GM23248 (cell line): ENCODE measurements at regions not wholly inside any gene's neighbourhood (a gene's known extent, or its start where the extent isn't known, plus 50 kb on each side); places are given as distances from the start of the nearest gene placed in this dataset.

Experiments
- DNase-seq: peaks from one replicate; pipeline ENCODE4 v3.0.0-alpha.2; 2015
- H2AFZ ChIP-seq: fragments of 200-600 bp; sonication (generic); 2 replicates; pipeline ENCODE4 v1.6.1; 2016; ENCODE audit warnings: antibody characterized with exemption
- H3F3A ChIP-seq: fragments of 200-600 bp; sonication (generic); 2 replicates; pipeline ENCODE4 v1.6.1; 2016; ENCODE audit warnings: mild to moderate bottlenecking, antibody characterized with exemption, mixed run types; ENCODE audit not compliant: insufficient read depth
- H3K27ac ChIP-seq: fragments of 200-600 bp; sonication (generic); 2 replicates; pipeline ENCODE4 v1.5.1; 2016; ENCODE audit warnings: mild to moderate bottlenecking
- H3K27me3 ChIP-seq: fragments of 200-600 bp; sonication (generic); replicated peaks from 2 replicates; pipeline ENCODE4 v1.6.1; 2016; ENCODE audit warnings: mild to moderate bottlenecking; ENCODE audit not compliant: insufficient read depth
- H3K36me3 ChIP-seq: fragments of 200-600 bp; sonication (generic); 2 replicates; pipeline ENCODE4 v1.6.1; 2016; ENCODE audit warnings: low read depth, mild to moderate bottlenecking
- H3K4me1 ChIP-seq: fragments of 200-600 bp; sonication (generic); 2 replicates; pipeline ENCODE4 v1.6.1; 2016; ENCODE audit warnings: mild to moderate bottlenecking; ENCODE audit not compliant: insufficient read depth
- H3K4me2 ChIP-seq: fragments of 200-600 bp; sonication (generic); one replicate; pipeline ENCODE4 v1.6.1; 2016; ENCODE audit warnings: mild to moderate bottlenecking; ENCODE audit not compliant: unreplicated experiment
- H3K4me3 ChIP-seq: fragments of 200-600 bp; sonication (generic); 2 replicates; pipeline ENCODE4 v1.5.1; 2016; ENCODE audit warnings: mild to moderate bottlenecking
- H3K79me2 ChIP-seq: fragments of 200-600 bp; sonication (generic); 2 replicates; pipeline ENCODE4 v1.6.1; 2016; ENCODE audit warnings: mild to moderate bottlenecking; ENCODE audit not compliant: insufficient read depth
- H3K9ac ChIP-seq: fragments of 200-600 bp; sonication (generic); 2 replicates; pipeline ENCODE4 v1.6.1; 2016; ENCODE audit warnings: mild to moderate bottlenecking
- H3K9me2 ChIP-seq: fragments of 200-600 bp; sonication (generic); 2 replicates; pipeline ENCODE4 v1.6.1; 2016; ENCODE audit warnings: mixed run types, mild to moderate bottlenecking, moderate library complexity; ENCODE audit not compliant: insufficient read depth
- H3K9me3 ChIP-seq: fragments of 200-600 bp; sonication (generic); one replicate; pipeline ENCODE4 v1.6.1; 2017; ENCODE audit warnings: low read depth
- H4K20me1 ChIP-seq: fragments of 200-600 bp; sonication (generic); 2 replicates; pipeline ENCODE4 v1.6.0; 2016; ENCODE audit not compliant: insufficient read depth
- EZH2 ChIP-seq: fragments of 200-600 bp; sonication (generic); IDR thresholded peaks from 2 replicates; pipeline ENCODE4 v1.6.1; 2018; ENCODE audit warnings: antibody characterized with exemption, mild to moderate bottlenecking; ENCODE audit not compliant: insufficient read depth, poor library complexity, severe bottlenecking
- EZH2phosphoT487 ChIP-seq: fragments of 200-600 bp; sonication (generic); IDR thresholded peaks from 2 replicates; pipeline ENCODE4 v1.6.1; 2018; ENCODE audit warnings: antibody characterized with exemption, moderate library complexity, mild to moderate bottlenecking, low read depth; ENCODE audit not compliant: insufficient read depth
- WGBS, 2 experiments: methylation state at CpG; one replicate each; pipeline ENCODE4 v1.1.6; 2015 to 2017; ENCODE audit warnings: low lambda C conversion rate in 2 of 2, low coverage in 1 of 2; ENCODE audit errors: missing lambda C conversion rate in 2 of 2; 5-methylcytosine and 5-hydroxymethylcytosine counted together
- in situ Hi-C: fragments of 300-500 bp; cut with MboI; formaldehyde crosslinking; loops from 2 replicates; pipeline ENCODE4 v1.15.0; 2020

- Histone ChIP-seq H3K9ac (no peak overlapping the region), H3K36me3 (no peaks in the 10 kb centered on the region), H2AFZ (no peak overlapping the region), H4K20me1 (no peaks in the 10 kb centered on the region), H3K27ac (no peak overlapping the region), H3K4me3 (no peak overlapping the region), H3K4me1 (no peaks in the 10 kb centered on the region), H3K9me3 (no peaks in the 10 kb centered on the region), H3K4me2 (no peak overlapping the region), H3K9me2 (no peaks in the 10 kb centered on the region), H3F3A (no peaks in the 10 kb centered on the region), H3K27me3 (peaks cover 10% of the 10 kb centered on the region), H3K79me2 (no peaks in the 10 kb centered on the region)
- peak; percentile 12 for DNase-seq
- TF ChIP-seq EZH2phosphoT487 (no peak), EZH2 (no peak)
- in situ Hi-C loops, result no loop called here
- 32 to 37% methylated on average over 2 of the region's 2 CpGs for WGBS, 2 experiments
Observed at GRCh38 chr3:71903112-71903495, 118.2 kb upstream of the PROK2 start.

GRCh38 chr3:71902258-71903111 lies 117.5 kb upstream of the PROK2 start:
- in situ Hi-C loops, result no loop called here
- H4K20me1 ChIP-seq, result no peaks in the 10 kb centered on the region
- 66 to 68% methylated on average over 4 of the region's 4 CpGs for WGBS, 2 experiments
- no peak overlapping the region for H3K4me3 ChIP-seq
- H3K9ac ChIP-seq, result no peak overlapping the region
- no peak for DNase-seq
- H3F3A ChIP-seq, result no peaks in the 10 kb centered on the region
- no peak overlapping the region for H2AFZ ChIP-seq
- no peak overlapping the region for H3K4me2 ChIP-seq
- H3K27me3 ChIP-seq, result peaks cover 9% of the 10 kb centered on the region
- no peak overlapping the region for H3K27ac ChIP-seq
- no peaks in the 10 kb centered on the region for H3K4me1 ChIP-seq
- TF ChIP-seq EZH2, result no peak
- TF ChIP-seq EZH2phosphoT487, result no peak
- no peaks in the 10 kb centered on the region for H3K9me3 ChIP-seq
- no peaks in the 10 kb centered on the region for H3K36me3 ChIP-seq
- no peaks in the 10 kb centered on the region for H3K79me2 ChIP-seq
- H3K9me2 ChIP-seq, result no peaks in the 10 kb centered on the region

GRCh38 chr3:71901645-71902044 lies 116.7 kb upstream of the PROK2 start:
- no peak for DNase-seq
- Histone ChIP-seq H2AFZ (no peak overlapping the region), H3K4me2 (no peak overlapping the region), H3K9me2 (no peaks in the 10 kb centered on the region), H3K79me2 (no peaks in the 10 kb centered on the region), H3K9ac (no peak overlapping the region), H3K4me1 (no peaks in the 10 kb centered on the region), H3K36me3 (no peaks in the 10 kb centered on the region), H3K9me3 (no peaks in the 10 kb centered on the region), H4K20me1 (no peaks in the 10 kb centered on the region), H3F3A (no peaks in the 10 kb centered on the region), H3K27me3 (peaks cover 10% of the 10 kb centered on the region), H3K27ac (no peak overlapping the region), H3K4me3 (no peak overlapping the region)
- in situ Hi-C loops, result no loop called here
- WGBS, 2 experiments, result 80 to 94% methylated on average over 9 of the region's 9 CpGs
- TF ChIP-seq EZH2 (no peak), EZH2phosphoT487 (no peak)

- Histone ChIP-seq H3K9me3 (no peaks in the 10 kb centered on the region), H3F3A (no peaks in the 10 kb centered on the region), H3K4me1 (no peaks in the 10 kb centered on the region), H3K36me3 (no peaks in the 10 kb centered on the region), H3K79me2 (no peaks in the 10 kb centered on the region), H3K27ac (no peak overlapping the region), H3K27me3 (peaks cover 24% of the 10 kb centered on the region), H3K9me2 (no peaks in the 10 kb centered on the region), H3K4me3 (no peak overlapping the region), H2AFZ (no peak overlapping the region), H4K20me1 (no peaks in the 10 kb centered on the region), H3K9ac (no peak overlapping the region), H3K4me2 (no peak overlapping the region)
- in situ Hi-C loops, result no loop called here
- no peak for TF ChIP-seq EZH2
- no peak for TF ChIP-seq EZH2phosphoT487
- DNase-seq, result no peak
- WGBS, 2 experiments, result 67 to 71% methylated on average over 2 of the region's 2 CpGs
Observed at GRCh38 chr3:71900057-71900456, 115.1 kb upstream of the PROK2 start.
